ENCODE measurements at regions not wholly inside any gene's neighbourhood (a gene's known extent, or its start where the extent isn't known, plus 50 kb on each side); places are given as distances from the start of the nearest gene placed in this dataset.
A peak's percentile ranks its signal among the peaks of the same experiment; 100 is the strongest.

- Mint-ChIP-seq H3K9me3 (peaks cover 34% of the 10 kb centered on the region), H3K4me1 (peaks cover 25% of the 10 kb centered on the region), H3K27me3 (ENCODE audit: low read depth, poor library complexity) (peaks cover 4% of the 10 kb centered on the region), H3K27ac (peak overlapping the region; percentile 80), H3K36me3 (ENCODE audit: low read depth) (peaks cover 12% of the 10 kb centered on the region), H3K4me3 (no peak overlapping the region)
- TF ChIP-seq CTCF (IDR thresholded peaks at IDR 0.05) = no peak
- no peak for DNase-seq
Observed at GRCh38 chr9:87810679-87811178, 71.9 kb upstream of the SPATA31E1 start.

DNA sequence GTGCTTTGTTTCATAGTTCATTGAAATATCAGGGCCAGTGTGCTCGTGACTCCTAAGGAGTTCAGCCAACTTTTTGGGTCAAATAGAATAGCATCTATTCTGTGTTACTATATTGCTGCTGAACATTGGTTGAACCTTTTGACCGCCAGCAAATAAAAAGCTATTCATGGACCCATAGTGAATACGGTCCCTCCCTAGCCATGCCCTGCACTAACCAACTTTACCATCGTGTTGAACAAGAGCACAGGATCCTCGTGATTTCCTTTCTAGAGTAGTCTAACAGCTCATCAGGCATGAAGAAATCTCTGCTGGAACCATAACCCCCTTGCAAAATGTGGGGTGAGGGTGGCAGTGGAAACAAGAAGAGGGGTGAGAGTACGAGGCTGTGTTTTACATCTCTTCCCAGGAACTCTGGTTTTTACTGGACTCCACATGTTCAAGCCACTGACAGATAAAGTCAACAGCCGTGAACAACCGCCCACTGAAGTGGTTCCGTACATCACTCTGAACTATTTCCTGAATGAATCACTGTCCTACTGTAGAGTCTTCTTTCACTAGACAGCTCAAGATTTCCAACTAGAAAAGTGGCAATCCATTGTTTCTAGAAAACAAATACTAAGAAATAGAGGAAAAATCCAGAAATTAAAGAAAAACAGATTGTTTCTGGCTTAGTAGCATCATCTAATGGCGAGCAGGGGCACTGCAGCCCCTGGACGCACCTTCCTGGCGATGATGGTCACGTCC, 70.1 kb upstream of the SPATA31E1 start:
- Mint-ChIP-seq H3K27ac (no peak overlapping the region), H3K9me3 (peaks cover 30% of the 10 kb centered on the region), H3K36me3 (ENCODE audit: low read depth) (peaks cover 6% of the 10 kb centered on the region), H3K27me3 (ENCODE audit: low read depth, poor library complexity) (peaks cover 11% of the 10 kb centered on the region), H3K4me3 (no peak overlapping the region), H3K4me1 (peaks cover 25% of the 10 kb centered on the region)
- DNase-seq = no peak
- peak; percentile 97 for TF ChIP-seq CTCF (IDR thresholded peaks at IDR 0.05)

DNA sequence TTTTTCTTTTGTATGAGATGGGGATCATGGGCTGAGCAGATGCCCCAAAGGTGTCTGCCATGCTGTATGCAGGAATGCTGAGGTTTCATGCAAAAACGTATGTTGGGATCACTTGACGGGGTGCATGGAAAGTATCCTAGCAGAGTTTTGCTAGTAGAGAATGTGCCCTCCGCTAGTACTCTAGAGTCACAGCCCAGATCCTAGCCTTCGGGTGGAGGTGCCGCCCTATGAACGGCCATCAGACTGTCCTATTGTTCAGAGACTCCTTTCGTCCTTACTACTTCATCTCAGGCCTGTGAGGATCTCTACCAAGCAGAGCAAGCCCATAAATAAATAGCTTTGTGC, 69.6 kb upstream of the SPATA31E1 start:
- Mint-ChIP-seq H3K4me3 (no peak overlapping the region), H3K36me3 (ENCODE audit: low read depth) (peaks cover under 1% of the 10 kb centered on the region), H3K4me1 (peaks cover 26% of the 10 kb centered on the region), H3K27ac (no peak overlapping the region), H3K9me3 (peaks cover 24% of the 10 kb centered on the region), H3K27me3 (ENCODE audit: low read depth, poor library complexity) (peaks cover 11% of the 10 kb centered on the region)
- TF ChIP-seq CTCF (IDR thresholded peaks at IDR 0.05) = peak; percentile 5
- DNase-seq = no peak

DNA sequence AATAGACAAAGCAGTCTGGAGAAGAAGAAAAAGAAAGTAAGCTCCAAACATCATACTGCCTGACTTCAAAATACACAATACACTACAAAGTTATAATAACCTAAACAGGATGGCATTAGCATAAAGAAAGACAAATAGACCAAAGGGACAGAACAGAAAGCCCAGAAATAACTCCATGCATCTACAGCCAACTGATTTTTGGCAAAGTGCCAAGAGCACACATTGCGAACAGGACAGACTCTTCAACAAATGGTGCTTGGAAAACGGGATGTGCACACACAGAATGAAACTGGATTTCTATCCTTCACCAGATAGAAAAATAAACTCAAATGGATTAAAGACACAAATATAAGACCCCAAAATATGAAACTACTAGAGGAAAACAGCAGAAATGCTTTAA, 66.6 kb upstream of the SPATA31E1 start:
- no peak overlapping the region for H3K27ac Mint-ChIP-seq
- H3K27me3 Mint-ChIP-seq (ENCODE audit: low read depth, poor library complexity) = peaks cover 7% of the 10 kb centered on the region
- no peak for TF ChIP-seq CTCF (IDR thresholded peaks at IDR 0.05)
- no peak for DNase-seq
- H3K36me3 Mint-ChIP-seq (ENCODE audit: low read depth) = no peaks in the 10 kb centered on the region
- H3K4me3 Mint-ChIP-seq = no peak overlapping the region
- H3K4me1 Mint-ChIP-seq = peaks cover 29% of the 10 kb centered on the region
- H3K9me3 Mint-ChIP-seq = no peaks in the 10 kb centered on the region

DNA sequence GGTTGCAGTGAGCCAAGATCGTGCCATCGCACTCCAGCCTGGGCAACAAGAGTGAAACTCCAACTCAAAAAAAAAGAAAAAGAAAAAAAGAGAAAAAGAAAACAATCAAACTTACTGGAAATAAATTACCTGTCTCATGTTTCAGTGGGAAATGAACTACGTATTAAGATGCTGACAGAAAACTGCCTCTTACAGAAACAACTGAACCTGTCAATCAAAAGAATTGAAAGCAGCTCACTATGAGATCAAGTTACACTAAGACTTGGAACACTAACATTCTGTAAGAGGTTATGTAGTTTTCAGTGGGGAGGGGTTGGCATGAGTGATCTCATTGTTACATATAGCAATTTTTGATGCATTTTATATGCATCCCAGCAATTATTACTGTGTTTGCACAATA, 64.4 kb upstream of the SPATA31E1 start:
- no peak overlapping the region for H3K4me3 Mint-ChIP-seq
- no peak overlapping the region for H3K27ac Mint-ChIP-seq
- H3K9me3 Mint-ChIP-seq = no peaks in the 10 kb centered on the region
- H3K4me1 Mint-ChIP-seq = peaks cover 14% of the 10 kb centered on the region
- no peak for DNase-seq
- no peaks in the 10 kb centered on the region for H3K36me3 Mint-ChIP-seq (ENCODE audit: low read depth)
- no peak for TF ChIP-seq CTCF (IDR thresholded peaks at IDR 0.05)
- peaks cover 7% of the 10 kb centered on the region for H3K27me3 Mint-ChIP-seq (ENCODE audit: low read depth, poor library complexity)

All from nephron progenitor cell (in vitro differentiated cells).